SHP77 (cell line): ENCODE measurements at regions not wholly inside any gene's neighbourhood (a gene's known extent, or its start where the extent isn't known, plus 50 kb on each side); places are given as distances from the start of the nearest gene placed in this dataset.

Experiments used
- DNase-seq, 2 experiments: peaks; one replicate each; lab custom pipeline; 2025; lab: John Stamatoyannopoulos, UW

DNA sequence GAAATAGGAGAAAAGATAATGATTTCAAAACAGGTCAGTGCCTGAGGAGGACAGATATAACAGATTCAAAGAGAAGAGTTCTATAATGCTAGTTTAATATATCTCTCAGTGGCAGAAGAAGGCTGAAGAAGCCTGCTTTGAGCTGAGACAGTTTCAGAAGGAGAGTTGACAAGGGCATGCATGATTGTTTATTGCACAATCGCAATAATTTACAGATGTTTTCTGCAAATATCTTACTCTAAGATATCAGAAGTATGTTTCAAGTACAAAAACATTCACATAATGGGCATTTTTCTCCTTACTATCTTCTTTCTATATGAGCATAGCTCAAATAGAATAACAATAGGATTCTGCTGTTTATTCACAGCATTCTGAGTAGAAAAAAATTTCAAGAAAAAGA is 557.7 kb upstream of the NRSN1 start:
- no peak for DNase-seq

GRCh38 chr6:23584134-23584763 is 541.8 kb upstream of the NRSN1 start:
- DNase-seq = no peak

DNA sequence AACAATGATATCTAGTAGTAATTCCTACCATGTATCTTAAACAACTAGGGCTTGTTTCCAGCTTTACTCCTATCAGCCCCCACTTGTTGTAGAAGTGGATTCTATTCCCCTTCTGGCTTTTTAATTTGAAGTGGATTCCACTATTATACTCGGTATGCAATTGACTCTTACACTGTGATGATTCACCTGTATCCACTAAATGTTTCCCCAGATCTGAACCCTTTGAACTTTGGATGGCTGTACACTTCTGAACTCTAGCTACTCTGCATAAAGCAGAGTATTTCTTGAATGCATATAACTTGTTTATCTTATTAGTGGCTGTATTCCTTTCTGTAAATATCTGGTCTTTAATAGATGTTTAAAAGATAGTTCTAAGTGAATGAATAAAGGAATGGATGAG is 538.4 kb upstream of the NRSN1 start:
- DNase-seq = no peak

GRCh38 chr6:23589811-23590210 is 536.2 kb upstream of the NRSN1 start:
- DNase-seq = no peak

DNA sequence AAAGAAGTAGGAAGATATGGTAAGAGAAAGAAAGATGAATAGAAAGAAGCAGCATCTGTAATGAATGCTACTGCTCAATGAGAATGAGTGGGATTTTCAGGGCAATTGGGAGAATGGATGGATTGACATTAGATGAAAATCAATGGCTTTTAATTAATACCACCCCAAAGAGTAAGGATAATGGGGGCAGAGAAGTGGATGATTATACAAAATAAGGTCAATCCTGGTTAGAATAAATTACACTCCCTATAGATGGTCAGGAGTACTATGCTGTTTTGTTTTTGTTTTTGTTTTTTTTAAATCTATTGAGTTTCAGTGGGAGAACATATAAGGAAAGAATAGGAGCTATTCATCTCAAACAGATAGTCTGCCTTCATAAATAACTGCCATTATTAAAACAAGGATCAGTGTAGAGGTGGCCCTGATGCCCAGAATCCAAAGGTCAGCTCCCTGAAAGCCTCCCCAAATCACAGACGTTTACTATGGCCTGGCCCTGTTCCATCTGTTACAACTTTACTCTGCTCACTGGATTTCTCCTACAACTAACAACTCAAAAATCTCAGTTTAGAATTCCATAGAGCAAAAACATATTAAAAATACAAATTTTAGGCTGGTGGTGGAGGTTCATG is 535.4 kb upstream of the NRSN1 start:
- DNase-seq = no peak

GRCh38 chr6:23591761-23592160 is 534.3 kb upstream of the NRSN1 start:
- DNase-seq = no peak

DNA sequence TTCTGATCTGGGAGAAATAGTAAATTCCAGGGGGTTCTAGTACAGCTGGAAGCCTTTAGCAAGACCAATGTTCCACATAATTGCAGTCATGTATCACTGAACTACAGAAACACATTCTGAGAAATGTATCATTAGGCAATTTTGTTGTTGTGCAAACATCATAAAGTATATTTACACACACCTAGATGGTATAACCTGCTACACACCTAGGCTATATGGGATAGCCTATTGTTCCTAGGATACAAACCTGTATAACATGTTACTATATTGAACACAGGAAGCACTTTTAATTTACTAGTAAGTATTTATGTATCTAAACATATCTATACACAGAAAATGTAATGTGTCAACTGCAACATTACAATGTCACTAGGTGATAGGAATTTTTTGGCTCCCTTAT is 525.9 kb upstream of the NRSN1 start:
- no peak for DNase-seq

DNA sequence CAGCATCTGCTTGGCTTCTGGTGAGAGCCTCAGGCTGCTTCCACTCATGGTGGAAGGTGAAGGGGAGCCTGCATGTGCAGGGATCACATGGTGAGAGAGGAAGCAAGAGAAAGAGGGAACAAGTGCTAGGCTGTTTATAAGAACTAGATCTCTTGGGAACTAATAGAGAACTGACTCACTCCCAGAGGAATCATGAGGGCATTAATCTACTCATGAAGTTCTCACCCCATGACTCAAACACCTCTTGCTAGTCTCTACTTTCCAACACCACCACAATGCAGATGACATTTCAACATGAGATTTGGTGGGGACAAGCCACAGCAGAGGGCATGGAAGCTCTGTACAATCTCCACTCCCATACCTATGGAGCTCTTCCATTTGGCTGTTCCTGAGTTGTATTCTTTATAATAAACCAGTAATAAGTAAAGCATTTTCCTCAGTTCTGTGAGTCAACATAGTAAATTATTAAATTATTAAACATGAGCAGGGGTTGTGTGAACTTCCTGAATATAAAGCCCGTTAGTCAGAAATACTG is 524.1 kb upstream of the NRSN1 start:
- DNase-seq = no peak

GRCh38 chr6:23608931-23609435 is 517.0 kb upstream of the NRSN1 start:
- no peak for DNase-seq

DNA sequence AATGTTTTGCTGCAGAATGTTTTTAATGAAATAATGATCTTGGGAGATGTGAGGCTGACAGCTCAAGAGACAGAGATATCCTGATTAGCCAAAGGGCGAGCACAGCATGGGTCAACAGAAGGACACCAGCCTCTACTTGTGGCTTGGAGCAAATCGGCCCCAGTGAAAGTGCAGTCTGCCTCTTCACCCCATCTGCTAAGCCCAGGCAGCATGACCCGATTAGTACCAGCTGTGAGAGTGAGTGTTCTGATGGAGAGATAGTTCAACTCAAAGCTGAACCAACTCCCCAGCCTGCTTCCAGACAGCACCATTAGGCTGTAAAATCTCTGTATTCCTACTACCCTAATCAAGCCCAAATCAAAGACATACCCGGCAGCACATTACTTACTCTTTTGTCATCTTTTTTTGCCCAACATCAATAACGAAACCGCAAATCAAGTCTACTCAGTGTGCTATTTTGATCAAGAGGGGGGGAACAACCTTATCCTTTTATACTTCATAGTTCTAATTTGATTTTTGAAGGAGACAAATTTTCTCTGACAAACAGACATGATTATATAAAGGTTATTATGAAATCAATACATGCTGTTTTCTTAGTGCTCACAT is 514.1 kb upstream of the NRSN1 start:
- no peak for DNase-seq

DNA sequence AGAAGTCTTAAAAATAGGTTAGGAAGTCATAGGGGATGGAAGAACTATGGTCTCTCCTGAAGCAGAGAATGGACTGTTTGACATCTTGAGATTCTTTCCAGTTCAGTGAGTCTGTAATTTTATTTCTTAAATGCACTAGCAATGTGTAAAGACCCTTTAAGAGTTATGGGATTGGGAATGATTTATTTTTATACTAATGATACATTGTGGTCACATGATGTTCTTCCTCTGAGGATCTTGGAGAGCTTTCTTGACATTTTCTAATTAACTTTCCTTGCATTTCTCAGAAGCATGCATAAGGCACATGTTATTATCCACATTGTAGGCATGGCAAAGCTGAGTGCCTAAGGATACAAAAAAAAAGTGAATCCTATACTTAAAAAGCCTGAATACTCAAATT is 507.6 kb upstream of the NRSN1 start:
- no peak for DNase-seq

DNA sequence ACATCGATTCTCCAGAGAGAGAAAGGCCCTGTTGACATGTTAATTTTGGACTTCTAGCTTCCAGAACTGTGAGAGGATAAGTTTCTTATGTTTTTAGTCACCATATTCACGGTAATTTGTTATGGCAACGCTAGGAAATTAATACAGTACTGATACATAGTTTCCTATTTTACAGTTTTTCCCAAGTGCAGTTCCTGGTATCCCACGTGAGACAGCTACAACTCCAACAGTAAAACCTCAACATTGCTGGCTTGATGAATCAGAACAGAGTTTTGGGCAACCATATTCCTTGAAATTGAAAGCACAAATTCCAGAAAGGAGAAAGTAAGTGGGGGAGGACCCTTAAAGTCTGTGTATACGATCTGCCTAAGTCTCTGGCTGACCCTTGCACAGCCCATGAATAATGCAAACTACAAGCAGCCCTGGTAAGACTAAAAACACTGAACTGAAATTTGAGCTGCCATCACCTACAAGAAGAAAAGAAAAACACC is 505.1 kb upstream of the NRSN1 start:
- DNase-seq = no peak

GRCh38 chr6:23630726-23631635 is 495.0 kb upstream of the NRSN1 start:
- no peak for DNase-seq

DNA sequence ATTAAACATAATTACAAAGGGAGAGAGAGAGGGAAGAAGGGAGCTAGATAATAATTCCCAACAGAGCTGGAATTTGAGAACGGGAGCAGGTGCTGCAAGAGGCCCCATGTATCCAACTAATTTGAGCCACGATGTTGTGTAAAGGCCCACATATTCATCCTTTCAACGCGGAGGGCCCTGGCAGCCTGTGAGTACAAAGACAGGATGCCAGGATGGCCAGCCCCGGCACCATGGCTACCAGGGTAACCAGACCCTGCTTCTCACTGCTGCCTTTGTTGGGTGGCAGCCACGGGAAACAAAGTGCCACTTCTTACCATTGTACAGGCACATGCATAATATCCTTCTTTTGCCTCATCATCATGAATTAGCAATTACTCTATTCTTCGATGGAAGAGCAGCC is 492.0 kb upstream of the NRSN1 start:
- DNase-seq = peak in 1 of 2 experiments; percentile 29

DNA sequence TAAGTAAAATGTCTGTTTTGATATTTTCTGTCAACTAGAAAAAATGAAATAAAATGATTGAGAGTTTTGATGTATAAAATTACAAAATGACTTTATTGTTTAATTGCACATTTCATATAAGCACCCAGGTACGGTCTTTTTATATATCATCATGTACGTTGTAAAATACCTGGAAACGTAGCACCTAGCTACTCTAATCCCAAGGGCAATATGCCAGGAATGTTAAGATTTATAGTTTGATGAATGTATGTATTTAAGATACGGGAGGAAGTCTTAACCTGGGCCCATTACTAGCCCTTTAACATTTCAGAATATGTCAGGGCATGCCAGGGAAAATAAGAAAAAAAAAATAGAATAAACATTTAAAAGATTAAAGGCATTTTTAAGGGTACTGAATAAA is 490.9 kb upstream of the NRSN1 start:
- DNase-seq = no peak

- no peak for DNase-seq
Observed at GRCh38 chr6:23637296-23637695, 488.7 kb upstream of the NRSN1 start.

DNA sequence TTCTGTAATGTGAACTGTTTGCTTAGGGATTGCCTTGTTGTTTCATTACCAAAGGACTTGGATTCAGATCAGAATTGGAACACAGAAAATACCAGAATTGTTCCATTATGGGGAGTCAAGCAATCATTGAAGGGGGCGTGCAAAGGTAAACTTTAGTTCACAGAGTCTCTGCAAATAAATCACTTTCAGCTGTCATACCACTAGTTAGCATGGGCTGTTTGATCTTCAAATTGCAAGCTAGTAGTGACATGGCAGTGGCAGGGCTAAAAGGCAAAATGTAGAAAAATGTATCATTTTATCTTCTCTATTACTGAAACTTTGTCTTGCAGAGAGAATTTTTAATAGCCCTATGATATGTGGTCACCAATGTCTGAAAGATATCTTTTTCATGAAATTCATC is 483.2 kb upstream of the NRSN1 start:
- no peak for DNase-seq

DNA sequence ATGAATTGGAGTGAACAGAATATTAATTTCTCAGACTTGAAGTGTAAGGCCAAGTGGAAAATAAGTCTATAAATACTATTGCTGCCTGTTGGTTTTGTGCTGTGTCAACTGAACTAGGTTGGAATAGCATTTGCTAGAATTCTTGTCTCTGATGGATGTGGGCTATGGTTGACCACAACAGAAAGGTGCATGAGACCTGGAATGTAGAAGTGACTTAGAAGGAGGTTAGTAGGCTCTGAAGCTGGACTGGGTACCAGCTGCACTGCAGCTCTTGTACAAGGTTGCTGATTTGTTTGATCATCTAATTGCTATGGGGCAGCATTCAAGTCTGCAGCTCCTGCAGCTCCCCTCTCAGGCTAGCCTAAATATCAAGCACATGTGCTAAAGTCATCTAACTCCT is 479.0 kb upstream of the NRSN1 start:
- no peak for DNase-seq

DNA sequence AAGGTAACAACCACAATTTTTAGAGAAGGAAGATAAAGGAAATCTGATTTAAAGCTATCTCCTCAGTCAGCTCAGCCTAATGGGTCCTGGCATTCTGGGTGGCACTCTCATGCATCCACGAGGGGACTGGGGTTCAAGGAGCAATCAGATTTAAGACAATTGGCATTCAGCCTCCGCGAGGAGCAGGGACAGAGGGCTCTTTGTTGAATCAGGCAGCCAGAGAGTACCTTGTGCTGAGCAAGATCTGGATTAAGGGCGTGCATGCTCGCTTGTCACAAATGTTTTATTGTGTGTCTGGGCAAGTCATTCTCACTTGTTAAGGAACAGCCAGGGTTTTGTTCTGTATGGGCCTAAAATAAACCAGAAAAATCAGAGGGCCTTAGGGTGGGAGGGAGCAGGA is 475.3 kb upstream of the NRSN1 start:
- no peak for DNase-seq

DNA sequence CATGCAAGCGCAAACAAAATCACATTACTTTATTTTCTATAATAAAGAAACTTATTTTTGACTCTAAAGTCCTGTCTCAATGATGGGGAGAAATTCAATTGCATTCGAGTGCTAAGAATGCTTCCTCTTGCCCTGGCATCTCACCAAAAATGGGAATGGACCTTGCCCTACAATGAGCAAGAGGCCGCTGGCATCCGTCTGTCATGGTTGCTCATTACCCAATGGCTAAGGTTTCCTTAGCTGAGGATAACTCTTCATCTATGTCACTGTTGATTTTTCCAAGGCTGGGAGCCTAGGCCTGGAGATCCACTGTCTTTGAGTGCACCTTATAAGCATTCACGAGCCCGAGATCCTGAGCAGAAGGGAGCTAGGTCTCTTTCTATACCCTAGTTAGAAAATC is 471.3 kb upstream of the NRSN1 start:
- no peak for DNase-seq

DNA sequence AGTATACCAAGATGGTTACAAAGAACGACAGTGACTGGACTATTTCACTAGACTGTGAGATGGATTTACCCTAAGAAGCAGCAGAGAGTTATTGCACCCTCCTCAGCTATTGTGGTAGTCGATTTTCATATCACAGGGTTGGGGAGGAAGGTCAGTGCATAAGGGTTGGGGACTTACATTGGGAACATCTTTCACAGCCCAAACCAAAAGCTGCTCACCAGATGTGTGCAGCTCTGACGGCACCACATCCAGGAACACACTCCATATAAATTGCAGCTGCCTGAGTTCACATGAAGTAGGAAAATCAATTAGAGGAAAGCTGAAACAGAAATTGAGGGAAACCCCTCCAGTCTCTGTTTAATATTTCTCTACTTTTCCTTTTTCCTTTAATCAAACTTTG is 470.5 kb upstream of the NRSN1 start:
- DNase-seq = no peak
